Suppressor macrophage treated with lipopolysaccharide for 1 hour (primary cell): ENCODE measurements at regions not wholly inside any gene's neighbourhood (a gene's known extent, or its start where the extent isn't known, plus 50 kb on each side); places are given as distances from the start of the nearest gene placed in this dataset.

Experiments
- DNase-seq, 3 donors: peaks; one replicate each; pipeline ENCODE4 v3.0.0-alpha.2; 2020 to 2022

DNA sequence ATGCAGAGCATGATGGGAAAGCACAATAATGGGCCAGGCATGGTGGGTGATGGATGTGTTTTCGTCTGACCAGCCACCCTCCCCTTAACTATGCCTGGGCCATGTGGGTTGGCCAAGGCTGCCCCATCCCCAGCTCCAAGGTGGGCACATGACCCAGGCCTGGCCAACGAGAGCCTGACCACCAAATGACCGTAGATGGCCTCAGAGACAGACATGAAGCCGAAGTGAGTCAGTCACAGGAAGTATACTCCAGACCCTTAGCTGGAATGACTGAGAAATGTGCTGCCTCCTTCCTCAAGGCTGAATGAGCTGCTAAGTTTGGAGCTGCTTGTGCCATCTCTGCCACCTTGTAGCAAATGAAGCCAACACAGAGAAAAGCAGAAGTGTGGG, 233.6 kb downstream of the BCL11B start:
- DNase-seq: peak; percentile 28 to 75 (median 45)

DNA sequence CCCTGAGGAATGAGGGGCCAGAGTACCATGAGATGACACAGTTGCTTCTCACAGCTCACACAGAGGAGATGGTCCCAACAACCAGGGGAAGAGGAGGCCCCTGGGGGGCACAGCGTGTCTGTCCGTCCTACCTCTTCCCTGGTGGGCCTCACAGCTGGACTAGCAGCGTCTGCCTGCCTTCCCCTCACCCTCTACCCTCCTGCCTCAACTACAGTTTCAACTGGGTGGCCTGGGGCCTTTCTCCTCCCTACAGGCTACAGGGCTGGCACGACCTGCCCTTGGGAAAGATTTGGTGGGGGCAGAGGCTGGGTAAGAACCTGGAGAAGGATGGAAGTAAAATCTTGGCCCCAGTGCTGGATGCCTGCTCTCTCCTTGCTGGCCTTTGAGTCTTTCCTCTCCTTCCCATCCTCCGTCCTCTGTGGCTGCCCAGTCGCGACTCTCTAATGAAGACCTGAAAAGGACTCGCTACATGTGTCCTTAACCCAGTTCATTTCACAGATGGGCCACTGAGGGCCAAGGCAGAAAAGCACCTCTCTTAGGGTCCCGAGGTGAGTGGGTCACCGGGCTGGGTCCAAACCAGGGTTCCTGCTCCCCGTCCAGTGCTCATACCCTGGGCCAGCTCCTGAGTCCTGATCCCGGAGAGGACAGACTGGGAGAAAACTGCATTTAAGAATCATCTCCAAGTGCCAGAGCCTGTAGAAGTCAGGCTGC, 232.5 kb downstream of the BCL11B start:
- no peak for DNase-seq

DNA sequence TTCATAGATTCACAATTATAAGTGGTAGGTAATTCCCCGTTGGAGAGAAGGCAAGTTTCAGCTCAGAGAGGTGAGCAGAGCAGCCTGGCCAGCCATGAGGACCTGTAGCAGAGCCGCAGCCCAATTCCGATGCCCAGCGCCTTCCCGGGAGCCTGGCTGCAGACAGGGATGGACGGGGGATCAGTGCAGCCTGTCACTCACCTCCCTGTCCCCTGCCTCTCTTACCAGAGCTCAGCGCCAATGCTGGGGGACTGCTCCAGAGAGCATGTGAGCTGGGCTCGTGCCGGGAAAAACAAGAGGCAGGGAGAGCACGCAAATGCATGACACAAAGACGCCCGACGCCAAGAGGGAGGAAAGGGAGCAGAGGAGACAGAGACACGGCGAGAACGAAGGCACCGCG, 231.9 kb downstream of the BCL11B start:
- DNase-seq: no peak

DNA sequence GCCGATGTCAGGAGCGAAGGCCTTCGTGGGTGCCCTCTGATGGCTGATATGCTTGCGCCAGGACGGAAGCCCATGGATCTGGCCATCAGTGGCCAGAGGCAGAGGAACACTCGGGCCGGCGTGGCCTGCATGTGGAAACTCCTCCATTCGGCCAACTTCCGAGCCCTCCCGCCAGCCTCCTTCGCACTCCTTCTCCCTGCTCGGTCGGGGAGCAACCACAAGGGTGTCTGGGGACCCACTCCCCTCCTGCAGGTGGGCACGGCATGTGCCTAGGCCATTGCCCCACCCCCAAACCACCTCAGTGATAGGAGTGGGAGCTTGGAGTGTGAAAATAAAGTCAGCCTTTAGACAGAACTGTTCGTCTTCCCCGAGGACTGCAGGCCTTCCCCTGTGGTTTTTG, 231.3 kb downstream of the BCL11B start:
- DNase-seq: no peak

DNA sequence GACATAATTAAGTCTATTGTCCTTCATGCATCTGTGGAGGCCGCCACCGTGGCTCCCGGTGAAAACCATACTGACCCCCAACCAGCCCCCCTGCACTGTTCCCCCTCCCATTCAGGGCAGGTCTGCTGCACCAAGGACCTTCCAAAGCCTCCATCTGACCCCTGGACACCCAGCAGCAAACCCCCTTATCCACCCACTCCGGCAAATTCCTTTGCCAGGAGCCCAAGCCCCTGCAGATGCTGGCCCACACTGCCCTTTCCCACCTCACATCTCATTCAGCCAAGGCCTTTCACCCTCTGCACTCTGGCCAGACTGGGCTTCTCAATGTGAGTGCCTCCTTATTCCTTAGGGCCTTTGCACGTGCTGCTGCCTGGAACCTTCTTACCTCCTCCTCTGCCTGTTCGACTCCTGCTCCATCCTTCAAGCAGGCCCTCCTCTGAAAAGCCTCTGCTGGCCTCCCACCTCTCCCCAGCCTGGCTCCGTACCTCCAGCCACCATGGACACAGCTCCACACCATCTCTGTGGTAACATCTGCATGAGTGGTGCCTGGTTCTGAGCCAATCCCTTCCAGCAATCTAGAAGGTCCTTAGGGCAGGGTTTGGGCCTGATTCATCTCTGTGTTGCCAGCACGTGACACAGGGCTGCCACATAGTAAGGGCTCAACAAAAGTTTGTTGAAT, 230.7 kb downstream of the BCL11B start:
- no peak for DNase-seq

DNA sequence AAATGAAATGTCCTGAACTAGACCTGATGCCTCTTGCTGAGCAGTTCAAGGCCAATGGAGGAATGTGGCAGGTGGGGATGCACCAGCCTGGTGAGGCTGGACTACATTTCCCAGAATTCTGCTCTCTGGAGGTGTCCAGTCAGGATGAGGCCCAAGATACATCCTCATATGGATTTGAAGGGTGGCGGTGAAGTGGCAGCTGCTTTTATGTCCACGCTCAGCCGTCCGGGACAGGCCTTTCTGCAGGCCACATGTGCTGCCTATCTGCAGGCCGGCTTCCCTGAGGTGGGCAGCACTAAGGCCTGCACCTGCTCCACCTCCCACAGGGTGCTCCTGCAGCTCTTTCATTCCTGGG, 230.2 kb downstream of the BCL11B start:
- DNase-seq: no peak

DNA sequence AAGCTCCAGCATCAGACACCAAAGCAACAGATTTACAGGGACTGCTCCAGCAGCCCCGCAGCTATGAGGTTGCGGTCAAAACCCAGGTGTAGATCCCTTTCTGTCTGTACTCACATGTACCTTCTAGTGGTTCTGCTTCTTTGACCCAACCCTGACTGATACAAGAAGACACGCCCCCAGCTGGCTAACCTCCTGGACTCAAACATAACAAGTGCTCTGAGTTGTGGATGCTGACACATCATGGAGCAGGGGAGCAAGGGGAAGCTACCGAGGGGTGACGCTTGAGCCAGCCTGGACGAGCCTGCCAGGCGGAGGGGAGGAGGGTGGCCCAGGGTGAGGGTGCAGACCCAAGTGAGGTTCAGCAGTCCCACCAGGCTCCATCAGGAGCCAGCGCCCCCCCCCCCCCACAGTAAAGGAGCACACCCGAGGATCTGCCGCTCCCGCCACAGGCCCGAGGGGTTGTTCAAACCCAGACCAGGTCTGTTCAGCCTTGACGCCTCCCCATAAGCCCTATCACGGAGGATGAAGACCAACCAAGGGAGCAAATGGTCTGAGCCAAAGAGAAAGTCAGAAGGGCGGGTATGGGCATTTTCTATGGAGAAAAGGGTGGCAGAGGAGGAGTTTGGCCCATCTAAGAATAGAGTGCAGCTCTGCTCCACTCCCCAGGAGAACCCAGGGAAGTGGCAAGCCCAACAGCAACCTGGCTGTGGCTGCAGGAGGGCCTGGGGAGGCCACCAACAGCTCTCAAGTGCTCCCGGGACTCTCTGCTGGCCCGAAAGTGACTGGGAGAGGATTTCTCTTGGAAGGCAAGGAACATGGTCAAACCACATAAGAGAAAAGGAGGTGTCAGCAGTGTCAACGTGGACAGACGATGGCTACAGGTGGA, 229.4 kb downstream of the BCL11B start:
- no peak for DNase-seq

DNA sequence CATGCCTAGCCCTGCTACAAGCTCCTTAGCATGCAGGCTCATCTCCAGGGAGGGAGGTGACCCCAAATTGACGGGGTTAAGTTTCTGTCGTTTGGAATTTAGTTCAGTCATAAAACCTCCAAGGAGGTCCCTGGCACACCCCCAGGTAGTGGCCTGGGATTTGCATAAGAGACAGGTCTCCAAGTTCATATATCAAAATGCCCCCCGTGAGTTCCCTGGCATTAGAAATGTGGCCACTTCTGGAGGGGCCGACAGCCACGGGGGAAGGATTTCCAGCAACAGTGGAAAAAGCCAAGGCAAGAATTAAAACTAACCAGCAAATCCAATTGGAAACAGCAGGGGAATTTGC, 228.8 kb downstream of the BCL11B start:
- no peak for DNase-seq

DNA sequence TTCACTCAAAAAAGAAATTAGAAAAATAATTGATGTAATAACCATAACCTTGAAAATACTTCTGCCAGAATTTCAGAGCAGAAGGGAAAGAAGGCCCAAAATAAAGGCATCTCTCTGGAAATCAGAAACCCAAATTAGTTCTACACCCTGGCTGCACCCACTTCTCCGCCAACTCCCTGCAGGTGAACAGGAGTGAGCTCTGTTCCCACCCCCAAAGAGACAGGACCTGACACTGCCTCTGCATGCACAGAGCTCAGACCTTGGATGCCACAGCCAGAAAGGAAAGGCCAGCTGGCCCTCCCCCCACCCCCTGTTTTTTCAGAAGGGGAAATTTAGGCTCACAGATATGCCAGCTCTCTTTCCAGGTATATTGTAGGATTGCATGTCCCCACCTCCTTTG, 228.2 kb downstream of the BCL11B start:
- no peak for DNase-seq

DNA sequence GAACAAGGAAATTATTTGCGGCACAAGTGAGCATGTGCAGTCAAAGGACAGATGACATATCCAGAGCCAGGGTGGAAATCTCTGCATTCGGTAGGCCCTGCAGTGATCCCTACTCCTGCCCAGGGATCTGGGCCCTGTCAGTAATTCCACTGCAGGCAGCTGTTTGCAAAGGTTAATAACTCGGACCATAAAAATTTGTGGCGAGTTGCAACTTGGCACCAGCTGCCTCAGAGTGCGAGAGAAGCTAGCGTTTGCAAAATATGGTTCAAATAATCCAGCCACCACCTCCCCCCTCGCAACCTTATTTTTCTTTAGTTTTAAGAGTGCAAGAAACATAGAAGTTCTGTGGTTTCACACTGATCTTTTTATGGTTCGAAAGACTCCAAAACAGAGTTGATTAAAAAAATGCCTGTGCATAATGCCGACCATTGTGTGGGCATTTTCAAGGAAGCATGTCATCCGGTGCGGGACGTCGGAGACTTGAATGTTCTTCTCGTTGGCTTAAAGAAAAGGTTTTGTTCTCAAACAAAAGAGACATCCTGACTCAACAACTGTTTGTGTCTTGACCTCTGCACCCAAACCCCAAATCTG, 224.5 kb downstream of the BCL11B start:
- DNase-seq: no peak

DNA sequence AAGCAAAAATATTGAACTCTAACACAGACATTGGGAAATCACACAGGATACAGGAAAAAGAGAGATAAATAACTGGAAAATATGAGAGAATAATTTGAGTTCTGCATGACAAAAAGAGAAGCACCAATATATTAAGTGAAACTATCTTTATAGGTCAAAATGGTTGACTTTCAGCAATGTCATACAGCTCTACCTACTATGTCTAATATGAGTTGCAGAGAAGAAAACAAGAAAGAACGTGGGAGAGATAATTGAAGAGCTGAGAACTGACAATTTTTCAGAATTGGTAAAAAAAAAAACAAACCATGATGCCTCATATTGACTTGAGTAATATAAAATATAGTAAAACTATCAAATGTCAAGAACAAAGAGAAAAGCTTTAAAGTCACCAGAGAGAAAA, 221.7 kb downstream of the BCL11B start:
- no peak for DNase-seq

DNA sequence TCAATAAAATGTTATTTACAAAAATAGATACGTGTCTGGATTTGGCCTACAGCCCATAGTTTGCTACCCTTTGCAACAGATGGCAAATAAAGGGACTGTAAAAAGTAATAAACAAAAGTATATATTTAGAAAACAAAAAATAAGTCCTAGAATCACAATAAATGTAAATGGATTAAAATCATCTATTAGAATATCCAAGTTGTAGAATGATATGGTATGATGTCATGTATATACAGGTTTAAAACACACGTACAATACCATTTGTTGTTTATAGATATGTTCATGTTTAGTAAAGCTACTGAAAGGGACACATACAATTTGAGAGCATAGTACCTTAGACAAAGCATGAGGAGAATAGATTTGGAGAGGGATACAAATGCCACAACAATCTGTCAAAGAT, 219.5 kb downstream of the BCL11B start:
- DNase-seq: no peak

DNA sequence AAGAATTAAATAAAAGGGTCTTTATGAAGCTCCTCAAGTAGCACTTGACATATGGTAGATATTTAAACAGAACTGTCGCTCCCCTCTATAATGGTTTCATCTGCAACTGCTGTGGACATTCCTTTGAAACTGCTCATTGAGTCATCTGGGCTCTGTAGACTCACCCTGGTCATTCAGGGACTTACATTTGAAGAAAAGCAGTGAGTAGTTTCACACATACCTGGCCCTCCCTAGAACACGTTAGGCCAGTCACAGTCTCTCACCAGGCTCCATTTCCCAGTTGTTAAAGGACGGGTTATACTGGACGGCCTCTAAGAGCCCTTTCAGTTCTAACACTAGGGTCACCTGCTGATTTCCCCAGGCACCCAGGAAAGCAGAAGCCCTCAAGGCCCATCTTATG, 217.0 kb downstream of the BCL11B start:
- DNase-seq: no peak

DNA sequence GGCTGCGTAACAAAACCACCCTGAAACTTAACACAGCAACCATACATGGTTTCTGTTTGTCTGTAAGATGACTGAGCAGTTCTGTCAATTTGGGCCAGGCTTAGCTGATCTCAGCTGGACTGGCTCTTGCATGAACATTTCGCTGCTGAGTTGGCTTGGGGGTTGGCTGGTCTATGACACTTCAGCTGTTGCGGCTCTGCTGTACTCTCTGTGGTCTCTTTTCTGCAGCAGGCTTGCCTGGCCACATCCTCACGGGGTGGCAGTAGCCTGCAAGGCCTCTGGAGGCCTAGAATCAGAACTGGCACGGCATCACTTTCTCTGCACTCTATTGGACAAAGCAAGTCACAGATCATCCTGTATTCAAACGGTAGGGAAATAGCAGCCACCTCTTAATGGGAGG, 216.2 kb downstream of the BCL11B start:
- DNase-seq: no peak

DNA sequence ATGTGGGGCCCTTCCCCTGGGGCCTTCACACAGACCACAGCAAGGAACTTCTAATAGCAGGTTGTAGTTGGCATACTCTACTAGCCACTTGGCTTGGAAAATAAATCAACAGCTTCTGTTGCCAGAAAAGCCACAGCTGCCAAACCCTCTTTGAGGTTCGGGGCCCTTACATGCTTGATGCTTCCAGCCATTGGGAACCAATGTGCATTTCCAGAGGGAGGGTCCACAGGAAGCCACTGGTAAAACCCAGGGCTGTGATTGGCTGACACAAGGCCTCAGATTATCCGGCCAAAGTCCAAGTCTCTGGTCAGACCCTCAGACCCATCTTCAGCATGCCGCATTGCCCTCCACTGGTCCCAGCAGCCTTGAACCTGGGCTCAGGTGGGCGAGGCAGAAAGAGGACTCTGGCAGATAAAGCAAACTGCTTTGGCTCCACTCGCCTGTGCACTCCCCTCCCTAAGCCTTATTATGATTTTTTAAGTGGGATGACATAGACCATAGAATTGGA, 214.4 kb downstream of the BCL11B start:
- DNase-seq: no peak

DNA sequence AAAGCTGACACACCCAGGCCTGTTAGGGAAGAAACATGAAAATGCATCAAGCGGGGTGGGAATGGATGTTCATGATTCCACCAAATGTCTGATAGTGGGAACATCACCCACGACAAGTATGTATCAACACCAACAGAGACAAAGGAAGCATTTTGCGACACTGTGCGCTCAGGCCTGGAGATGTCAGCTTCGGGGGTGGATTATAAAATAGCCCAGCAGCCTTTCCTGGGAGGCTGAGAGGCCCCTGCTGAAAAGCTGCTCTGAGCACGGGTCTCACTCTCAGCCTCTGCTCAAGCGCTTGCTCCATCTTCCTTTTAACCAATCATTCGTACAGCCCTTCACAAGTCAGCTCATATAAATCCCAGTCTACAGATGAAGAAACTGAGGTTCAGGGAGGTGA, 213.5 kb downstream of the BCL11B start:
- no peak for DNase-seq

DNA sequence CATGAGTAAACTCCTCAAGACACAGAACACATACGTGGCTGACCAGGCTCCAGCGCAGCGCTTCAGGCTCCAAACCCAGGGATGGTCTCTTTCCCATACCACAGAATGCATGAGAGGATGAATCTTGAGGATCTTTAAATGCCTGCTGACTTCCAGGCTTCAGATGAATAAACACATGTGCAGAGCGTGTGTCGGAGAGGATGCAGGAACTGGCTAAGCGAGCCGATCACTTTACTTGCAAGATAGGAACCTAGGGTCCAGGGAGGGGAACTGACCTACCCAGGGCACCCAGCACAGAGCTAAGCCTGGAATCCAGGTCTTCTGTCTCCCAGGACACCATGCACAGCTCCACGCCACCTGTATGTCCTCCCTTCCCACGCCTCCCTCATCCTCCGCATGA, 209.8 kb downstream of the BCL11B start:
- DNase-seq: no peak

DNA sequence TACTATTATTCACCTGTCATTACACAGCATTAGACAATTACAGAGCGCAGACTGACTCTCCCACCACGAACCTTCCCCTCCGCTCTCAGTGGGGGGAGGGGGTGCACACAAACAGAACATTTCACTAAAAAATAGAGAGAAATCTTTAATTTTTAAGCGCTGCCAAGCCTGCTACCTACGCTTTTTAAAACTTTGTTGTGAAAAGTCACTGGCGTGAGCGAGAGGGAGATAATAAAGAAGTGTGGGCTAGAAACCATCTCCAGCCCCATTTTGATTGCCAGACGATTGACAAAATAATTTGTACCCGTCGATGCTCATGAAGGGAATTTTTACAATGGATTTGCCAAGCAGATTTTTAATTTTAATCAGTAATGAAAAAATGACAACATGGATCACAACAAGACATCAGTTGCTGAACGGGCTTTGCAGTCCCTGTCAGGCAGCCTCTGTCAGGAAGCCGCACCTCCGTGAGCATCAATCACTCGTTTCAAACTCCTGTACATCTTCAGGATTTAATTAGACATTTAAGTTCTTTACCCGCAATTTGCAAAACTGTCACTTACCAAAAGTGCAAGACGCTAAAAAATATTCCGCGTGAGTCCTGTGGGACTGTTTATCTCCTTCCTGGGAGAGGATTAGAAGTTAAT, 209.1 kb downstream of the BCL11B start:
- no peak for DNase-seq

DNA sequence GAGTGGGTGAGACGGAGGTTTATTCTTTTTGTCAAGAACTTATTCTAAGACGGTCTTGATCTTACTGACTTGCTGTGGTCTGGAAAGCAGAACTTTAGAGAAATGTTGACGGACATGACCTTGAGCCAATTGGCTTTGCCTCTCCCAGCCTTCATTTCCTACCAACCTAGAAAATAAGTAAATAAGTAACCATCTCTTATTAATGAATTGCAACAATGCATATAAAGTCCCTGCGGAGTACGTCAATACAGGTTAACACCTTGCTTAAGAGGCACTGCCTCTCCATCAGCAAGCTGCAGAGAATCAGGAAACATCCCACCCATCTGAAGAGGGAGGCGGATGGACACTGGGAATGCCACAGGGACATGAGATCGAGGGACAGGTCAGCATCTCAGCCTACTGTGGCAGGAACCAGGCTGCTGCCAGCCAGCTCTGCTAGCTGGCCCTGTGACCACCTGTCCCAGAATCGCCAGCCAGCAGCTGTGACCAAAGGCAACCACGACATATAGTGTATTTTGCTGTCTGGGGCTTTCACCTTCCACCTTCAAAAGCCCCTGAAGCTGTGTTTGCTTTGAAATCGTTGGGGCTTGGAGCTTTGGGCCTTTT, 208.3 kb downstream of the BCL11B start:
- no peak for DNase-seq

DNA sequence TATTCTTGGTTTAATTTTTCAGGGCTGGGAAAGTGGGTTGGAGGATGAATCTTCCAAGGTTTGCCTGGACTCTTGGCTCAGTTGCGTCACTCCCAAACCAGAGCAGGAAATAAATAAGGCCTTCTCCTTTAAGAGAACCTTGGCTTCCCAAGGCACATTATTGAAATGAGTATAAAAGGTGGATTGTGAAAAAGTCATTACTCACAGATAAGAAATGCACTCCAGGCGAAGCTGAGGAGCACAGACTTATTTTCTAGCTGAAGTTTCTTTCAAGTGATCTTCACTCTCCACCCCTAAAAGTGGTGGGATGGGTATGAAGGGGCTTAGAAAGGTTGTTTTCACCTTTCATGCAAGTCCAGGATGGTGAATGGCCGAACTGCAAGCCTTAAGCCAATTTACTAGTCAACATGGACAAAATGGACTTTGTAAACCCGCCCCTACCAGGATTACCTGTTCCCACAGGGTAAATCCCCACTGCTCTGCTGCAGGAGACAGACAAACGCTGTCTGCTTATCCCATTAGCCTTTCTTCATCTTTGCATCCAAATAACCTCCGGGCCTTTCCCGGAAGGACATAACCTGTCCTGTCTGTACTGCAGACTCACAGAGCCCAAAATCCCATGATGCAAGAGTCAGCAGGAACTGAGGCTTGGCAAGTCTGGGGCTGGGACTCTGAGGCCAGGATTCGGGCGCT, 207.6 kb downstream of the BCL11B start:
- no peak for DNase-seq

DNA sequence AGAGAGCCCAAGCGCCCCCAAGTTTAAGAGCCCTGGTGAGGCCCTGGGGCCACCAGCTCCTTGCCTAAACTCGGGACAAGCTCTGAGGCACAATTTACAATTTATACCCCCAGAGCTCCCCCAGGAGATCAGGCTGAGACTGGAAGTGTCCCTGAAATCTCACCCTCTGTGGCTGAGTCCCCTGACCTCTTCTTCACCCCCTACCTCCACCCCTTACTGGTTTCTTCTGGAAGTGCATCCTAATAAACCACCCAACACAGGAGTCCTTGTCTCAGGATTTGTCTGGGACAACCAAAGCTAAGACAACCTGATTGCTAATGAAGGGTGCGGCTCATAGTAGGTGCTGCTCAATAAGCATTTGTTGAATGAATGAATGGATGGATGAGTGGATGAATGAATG, 206.4 kb downstream of the BCL11B start:
- no peak for DNase-seq

DNA sequence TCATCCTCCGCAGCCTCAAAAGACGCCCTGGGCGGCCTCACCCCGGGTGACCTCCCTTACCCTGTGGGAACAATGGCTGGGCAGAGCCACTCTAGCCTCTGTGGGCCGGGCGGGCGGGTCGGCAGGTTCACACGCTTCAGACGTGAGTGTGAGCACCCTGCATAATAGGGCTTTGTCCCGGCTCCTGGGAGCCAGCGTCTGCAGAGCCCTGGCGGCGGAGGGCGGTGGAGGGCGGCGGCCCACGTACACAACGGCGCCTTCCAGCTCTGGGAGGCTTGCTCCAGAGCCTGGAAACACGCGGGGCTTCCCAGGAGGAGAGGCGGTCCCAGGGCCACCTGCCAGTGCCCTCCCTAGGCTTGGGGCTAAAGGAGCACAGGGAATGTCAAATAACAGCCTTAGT, 205.6 kb downstream of the BCL11B start:
- DNase-seq: no peak
